Stomach (tissue), 8 donors: ENCODE measurements at regions not wholly inside any gene's neighbourhood (a gene's known extent, or its start where the extent isn't known, plus 50 kb on each side); places are given as distances from the start of the nearest gene placed in this dataset.

Source experiments
- DNase-seq, 2 donors: peaks; one replicate each; pipeline versions ENCODE4 v3.0.0 to v3.0.0-alpha.2; 2013 to 2019
- H3K27ac ChIP-seq, 5 donors: fragments of 200-600 bp in 4 of 5; sonication (generic) in 4 of 5; one replicate each; pipeline ENCODE4 v1.5.1; 2013 to 2019; ENCODE audit warnings: mild to moderate bottlenecking in 1 of 5, moderate library complexity in 1 of 5
- H3K27me3 ChIP-seq, 3 donors: fragments of 200-600 bp; sonication (generic); one replicate each; pipeline ENCODE4 v1.5.1; 2017 to 2019; ENCODE audit warnings: mixed run types in 1 of 3
- H3K36me3 ChIP-seq, 4 donors: fragments of 200-600 bp; sonication (generic); 1 replicate in 3 of 4; 2 replicates in 1 of 4; pipeline ENCODE4 v1.5.1; 2016 to 2019
- H3K4me1 ChIP-seq, 4 donors: fragments of 200-600 bp; sonication (generic); one replicate each; pipeline ENCODE4 v1.5.1; 2016 to 2019
- H3K4me3 ChIP-seq, 4 donors: fragments of 200-600 bp; sonication (generic) in 3 of 4; one replicate each; pipeline ENCODE4 v1.5.1; 2016 to 2019; ENCODE audit warnings: mild to moderate bottlenecking in 1 of 4
- H3K9me3 ChIP-seq, 4 donors: fragments of 200-600 bp; sonication (generic); one replicate each; pipeline ENCODE4 v1.5.1; 2016 to 2019
- CTCF ChIP-seq, 7 experiments: fragments of 450-650 bp in 4 of 7; fragments of 200-600 bp in 3 of 7; sonication (generic) in 3 of 7; IDR thresholded peaks; one replicate each; pipeline ENCODE4 v1.5.1; 2016 to 2019; ENCODE audit warnings: antibody characterized with exemption in 7 of 7, control low read depth in 2 of 7, mild to moderate bottlenecking in 1 of 7
- EP300 ChIP-seq: sonication (generic); formaldehyde crosslinking; IDR thresholded peaks from one replicate; pipeline ENCODE4 v1.6.1; 2017; ENCODE audit warnings: antibody characterized with exemption
- POLR2A ChIP-seq, 4 donors: fragments of 450-650 bp; IDR thresholded peaks; one replicate each; pipeline ENCODE4 v1.6.1; 2016; ENCODE audit warnings: antibody characterized with exemption in 4 of 4, control low read depth in 2 of 4, mild to moderate bottlenecking in 1 of 4, moderate library complexity in 1 of 4
- POLR2AphosphoS5 ChIP-seq, 3 donors: sonication (generic); formaldehyde crosslinking; IDR thresholded peaks; one replicate each; pipeline ENCODE4 v1.6.1; 2016; ENCODE audit warnings: antibody characterized with exemption in 3 of 3
- WGBS, 5 donors: extraction: QIAGEN DNeasy Blood & Tissue Kit in 3 of 5; methylation state at CpG; one replicate each; pipeline versions ENCODE4 v1.1.5 to v1.1.7; 2013 to 2018; 5-methylcytosine and 5-hydroxymethylcytosine counted together
- intact Hi-C: fragments of 100-400 bp; cut with DNase I; formaldehyde crosslinking; loops from one replicate; pipeline ENCODE4 v1.15.1; 2023; ENCODE audit warnings: low total_unique reads
- donor health status: healthy with polysubstance abuse.
- donor health status: Bipolar disorder and iron deficiency.
- donor health status: healthy.

DNA sequence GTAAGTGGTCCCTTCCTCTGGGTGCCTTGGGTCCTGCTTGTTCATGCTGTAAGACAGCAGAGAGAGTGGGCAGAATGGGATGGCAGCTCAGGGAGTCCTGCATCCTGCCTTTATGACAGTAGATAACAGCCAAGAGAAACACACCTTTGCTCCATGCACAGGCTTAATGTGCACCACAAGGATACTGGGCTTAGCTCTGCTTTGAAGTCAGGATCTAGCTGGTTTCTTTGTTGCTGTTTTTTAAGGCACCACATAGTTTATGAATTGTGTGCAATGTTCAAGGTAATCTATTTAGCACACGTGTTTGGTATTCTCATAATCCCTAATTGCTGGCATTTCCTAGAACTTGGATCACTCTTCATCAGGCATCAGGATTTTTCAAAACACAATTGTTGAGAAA is 239.5 kb upstream of the DCN start:
- H3K9me3 ChIP-seq, result no peaks in the 10 kb centered on the region
- intact Hi-C loops, result no loop called here
- DNase-seq, result no peak
- no peaks in the 10 kb centered on the region for H3K27me3 ChIP-seq
- 29 to 54% (median 43%) methylated on average over 1 of the region's 1 CpG for WGBS, 5 donors
- no peak overlapping the region for H3K27ac ChIP-seq
- peaks cover 0 to 10% (median 0%) of the 10 kb centered on the region in 4 donors for H3K4me1 ChIP-seq
- no peak overlapping the region for H3K4me3 ChIP-seq
- TF ChIP-seq CTCF (IDR thresholded peaks at IDR 0.05), result no peak
- H3K36me3 ChIP-seq, result no peaks in the 10 kb centered on the region

DNA sequence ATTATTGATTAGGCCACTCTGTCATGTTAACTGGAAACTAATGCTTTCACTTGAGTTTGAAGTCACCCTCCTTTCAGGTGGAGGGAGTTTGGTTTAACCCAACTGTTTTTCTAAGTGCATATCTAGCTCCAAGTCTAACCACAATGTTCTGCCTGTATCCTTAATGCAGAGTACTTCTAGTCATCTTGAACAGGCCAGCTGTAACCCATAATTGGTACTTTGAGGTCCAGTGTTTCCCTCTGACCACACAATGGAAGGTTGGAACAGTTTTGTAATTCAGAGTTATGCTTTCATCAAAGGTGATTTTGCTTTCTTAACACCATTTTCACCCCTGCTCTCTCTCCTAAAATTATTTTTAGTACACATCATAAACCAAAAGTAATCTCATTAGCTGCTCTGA is 237.2 kb upstream of the DCN start:
- intact Hi-C loops, result no loop called here
- H3K4me1 ChIP-seq, result peaks cover 0 to 10% (median 0%) of the 10 kb centered on the region in 4 donors
- no peak for TF ChIP-seq CTCF (IDR thresholded peaks at IDR 0.05)
- TF ChIP-seq POLR2AphosphoS5 (IDR thresholded peaks at IDR 0.05), result no peak
- TF ChIP-seq POLR2A (IDR thresholded peaks at IDR 0.05), result no peak
- TF ChIP-seq EP300, result no peak

GRCh38 chr12:91418221-91419090 is 235.8 kb upstream of the DCN start:
- 73 to 100% (median 95%) methylated on average over 1 of the region's 1 CpG for WGBS, 5 donors
- intact Hi-C loops, result no loop called here
- H3K4me3 ChIP-seq, result no peak overlapping the region
- no peaks in the 10 kb centered on the region for H3K9me3 ChIP-seq
- no peaks in the 10 kb centered on the region for H3K36me3 ChIP-seq
- no peak for DNase-seq
- TF ChIP-seq POLR2AphosphoS5 (IDR thresholded peaks at IDR 0.05) (no peak), POLR2A (IDR thresholded peaks at IDR 0.05) (no peak), CTCF (IDR thresholded peaks at IDR 0.05) (no peak), EP300 (no peak)
- no peaks in the 10 kb centered on the region for H3K27me3 ChIP-seq
- H3K27ac ChIP-seq, result no peak overlapping the region
- H3K4me1 ChIP-seq, result peaks cover 0 to 7% (median 0%) of the 10 kb centered on the region in 4 donors

More for the DNA sequence above, 237.2 kb upstream of the DCN start:
- H3K27me3 ChIP-seq, result no peaks in the 10 kb centered on the region
- no peaks in the 10 kb centered on the region for H3K9me3 ChIP-seq
- no peak overlapping the region for H3K4me3 ChIP-seq
- no peaks in the 10 kb centered on the region for H3K36me3 ChIP-seq
- DNase-seq, result no peak
- H3K27ac ChIP-seq, result no peak overlapping the region

- Histone ChIP-seq H3K27me3 (no peaks in the 10 kb centered on the region), H3K4me3 (no peak overlapping the region), H3K9me3 (no peaks in the 10 kb centered on the region), H3K27ac (no peak overlapping the region), H3K4me1 (no peaks in the 10 kb centered on the region), H3K36me3 (no peaks in the 10 kb centered on the region)
- intact Hi-C loops, result no loop called here
- TF ChIP-seq POLR2A (IDR thresholded peaks at IDR 0.05), result no peak
- TF ChIP-seq POLR2AphosphoS5 (IDR thresholded peaks at IDR 0.05), result no peak
- TF ChIP-seq CTCF (IDR thresholded peaks at IDR 0.05), result no peak
- TF ChIP-seq EP300, result no peak
- no peak for DNase-seq
- 79 to 96% (median 92%) methylated on average over 3 of the region's 3 CpGs for WGBS, 5 donors
Measured at GRCh38 chr12:91417650-91418049, 235.0 kb upstream of the DCN start.
